Suprapubic skin (tissue), 4 donors: ENCODE measurements at regions not wholly inside any gene's neighbourhood (a gene's known extent, or its start where the extent isn't known, plus 50 kb on each side); places are given as distances from the start of the nearest gene placed in this dataset.
"Not testable (repeated sequence)": the region's sequence is repeated elsewhere in the genome, so short reads cannot be mapped to it uniquely, and the experiment has no call there.

Source experiments
- DNase-seq, 2 donors: peaks; one replicate each; pipeline ENCODE4 v3.0.0-alpha.2; 2019; ENCODE audit warnings: low spot score in 2 of 2
- H3K27ac ChIP-seq: fragments of 200-600 bp; sonication (generic); one replicate; pipeline ENCODE4 v1.5.1; 2019
- H3K27me3 ChIP-seq: fragments of 200-600 bp; sonication (generic); one replicate; pipeline ENCODE4 v1.5.1; 2019
- H3K36me3 ChIP-seq: fragments of 200-600 bp; sonication (generic); one replicate; pipeline ENCODE4 v1.5.1; 2019
- H3K4me1 ChIP-seq: fragments of 200-600 bp; sonication (generic); one replicate; pipeline ENCODE4 v1.5.1; 2019
- H3K4me3 ChIP-seq: fragments of 200-600 bp; sonication (generic); one replicate; pipeline ENCODE4 v1.5.1; 2019; ENCODE audit warnings: mild to moderate bottlenecking
- H3K9me3 ChIP-seq: fragments of 200-600 bp; sonication (generic); one replicate; pipeline ENCODE4 v1.5.1; 2019
- EP300 ChIP-seq: sonication (generic); formaldehyde crosslinking; IDR thresholded peaks from one replicate; pipeline ENCODE4 v1.6.1; 2017; ENCODE audit warnings: antibody characterized with exemption
- POLR2A ChIP-seq, 2 donors: fragments of 450-650 bp; IDR thresholded peaks; one replicate each; pipeline ENCODE4 v1.6.1; 2017; ENCODE audit warnings: antibody characterized with exemption in 2 of 2, mild to moderate bottlenecking in 2 of 2, moderate library complexity in 2 of 2
- POLR2AphosphoS5 ChIP-seq, 3 donors: sonication (generic); formaldehyde crosslinking; IDR thresholded peaks; one replicate each; pipeline ENCODE4 v1.6.1; 2017; ENCODE audit warnings: antibody characterized with exemption in 3 of 3
- WGBS: methylation state at CpG from one replicate; pipeline ENCODE4 v1.1.5; 2018; 5-methylcytosine and 5-hydroxymethylcytosine counted together
- TF ChIP-seq, protein P1 (sequence below), 2 donors: fragments of 200-600 bp in 1 of 2; fragments of 450-650 bp in 1 of 2; sonication (generic) in 1 of 2; IDR thresholded peaks; one replicate each; pipeline ENCODE4 v1.5.1; 2016 to 2019; ENCODE audit warnings: antibody characterized with exemption in 2 of 2, mild to moderate bottlenecking in 1 of 2, moderate library complexity in 1 of 2

DNA sequence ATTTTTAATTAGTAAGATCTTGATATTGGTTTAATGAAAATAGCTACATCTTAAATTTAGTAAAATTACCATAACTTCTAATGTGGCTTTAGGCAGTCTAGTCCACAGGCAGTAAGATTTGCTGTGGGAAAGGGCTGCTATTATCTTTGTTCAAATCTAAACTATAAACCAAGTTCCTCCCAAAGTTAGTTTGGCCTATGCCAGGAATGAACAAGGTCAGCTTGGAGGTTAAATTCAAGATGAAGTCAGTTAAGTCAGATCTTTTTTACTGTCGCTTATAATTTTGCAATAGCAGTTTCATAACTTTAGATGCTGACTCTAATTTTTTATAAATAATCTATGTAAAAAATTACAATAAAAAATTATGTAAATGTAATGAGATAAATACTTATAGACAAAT lies 1016.9 kb upstream of the ALCAM start:
- Histone ChIP-seq H3K27me3 (no peaks in the 10 kb centered on the region), H3K4me1 (no peaks in the 10 kb centered on the region), H3K36me3 (no peaks in the 10 kb centered on the region), H3K4me3 (no peak overlapping the region), H3K9me3 (no peaks in the 10 kb centered on the region), H3K27ac (no peak overlapping the region)
- TF ChIP-seq EP300: no peak
- TF ChIP-seq, protein P1, sequence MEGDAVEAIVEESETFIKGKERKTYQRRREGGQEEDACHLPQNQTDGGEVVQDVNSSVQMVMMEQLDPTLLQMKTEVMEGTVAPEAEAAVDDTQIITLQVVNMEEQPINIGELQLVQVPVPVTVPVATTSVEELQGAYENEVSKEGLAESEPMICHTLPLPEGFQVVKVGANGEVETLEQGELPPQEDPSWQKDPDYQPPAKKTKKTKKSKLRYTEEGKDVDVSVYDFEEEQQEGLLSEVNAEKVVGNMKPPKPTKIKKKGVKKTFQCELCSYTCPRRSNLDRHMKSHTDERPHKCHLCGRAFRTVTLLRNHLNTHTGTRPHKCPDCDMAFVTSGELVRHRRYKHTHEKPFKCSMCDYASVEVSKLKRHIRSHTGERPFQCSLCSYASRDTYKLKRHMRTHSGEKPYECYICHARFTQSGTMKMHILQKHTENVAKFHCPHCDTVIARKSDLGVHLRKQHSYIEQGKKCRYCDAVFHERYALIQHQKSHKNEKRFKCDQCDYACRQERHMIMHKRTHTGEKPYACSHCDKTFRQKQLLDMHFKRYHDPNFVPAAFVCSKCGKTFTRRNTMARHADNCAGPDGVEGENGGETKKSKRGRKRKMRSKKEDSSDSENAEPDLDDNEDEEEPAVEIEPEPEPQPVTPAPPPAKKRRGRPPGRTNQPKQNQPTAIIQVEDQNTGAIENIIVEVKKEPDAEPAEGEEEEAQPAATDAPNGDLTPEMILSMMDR (IDR thresholded peaks at IDR 0.05): no peak
- no peak for TF ChIP-seq POLR2A (IDR thresholded peaks at IDR 0.05)
- WGBS: 82% methylated on average over 1 of the region's 1 CpG
- DNase-seq: no peak

DNA sequence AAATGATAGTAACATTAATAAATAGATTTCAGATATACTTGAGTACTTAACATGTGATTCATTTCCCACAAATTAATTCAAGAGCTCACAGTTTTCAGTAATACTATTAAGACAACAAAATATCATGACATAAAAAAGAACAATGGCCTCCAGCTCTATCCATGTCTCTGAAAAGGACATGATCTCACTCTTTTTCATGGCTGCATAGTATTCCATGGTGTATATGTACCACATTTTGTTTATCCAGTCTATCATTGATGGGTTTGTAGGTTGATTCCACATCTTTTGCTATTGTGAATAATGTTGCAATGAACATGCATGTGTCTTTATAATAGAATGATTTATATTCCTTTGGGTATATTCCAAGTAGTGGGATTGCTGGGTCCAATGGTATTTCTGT lies 1012.8 kb upstream of the ALCAM start:
- Histone ChIP-seq H3K4me1 (no peaks in the 10 kb centered on the region), H3K27me3 (no peaks in the 10 kb centered on the region), H3K4me3 (no peak overlapping the region), H3K9me3 (no peaks in the 10 kb centered on the region), H3K27ac (no peak overlapping the region), H3K36me3 (no peaks in the 10 kb centered on the region)
- no peak for DNase-seq
- TF ChIP-seq EP300 (no peak), POLR2AphosphoS5 (IDR thresholded peaks at IDR 0.05) (no peak), POLR2A (IDR thresholded peaks at IDR 0.05) (no peak)
- TF ChIP-seq, protein P1 (IDR thresholded peaks at IDR 0.05): no peak

DNA sequence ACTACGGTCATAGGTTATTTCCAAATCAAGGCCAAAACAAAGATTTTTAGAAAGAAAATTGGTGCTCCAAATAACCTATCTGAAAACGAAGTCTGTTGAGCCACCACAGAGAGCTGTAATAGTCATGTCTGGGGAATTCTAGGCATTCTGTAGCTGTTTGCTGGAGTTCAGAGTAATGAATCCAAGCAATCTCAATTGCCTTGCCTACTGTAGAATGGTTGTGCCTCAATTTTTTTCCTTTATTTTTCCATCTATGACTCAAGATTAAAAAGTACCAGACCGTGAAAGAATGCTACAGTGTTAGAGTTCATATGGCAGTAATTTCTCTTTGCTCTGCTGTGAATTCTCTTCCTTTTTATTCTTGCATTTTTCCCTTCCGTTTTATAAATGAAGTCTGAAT lies 1007.2 kb upstream of the ALCAM start:
- H3K27me3 ChIP-seq: no peaks in the 10 kb centered on the region
- H3K4me3 ChIP-seq: no peak overlapping the region
- no peaks in the 10 kb centered on the region for H3K4me1 ChIP-seq
- TF ChIP-seq POLR2AphosphoS5 (IDR thresholded peaks at IDR 0.05) (no peak), POLR2A (IDR thresholded peaks at IDR 0.05) (no peak), EP300 (no peak)
- TF ChIP-seq, protein P1 (IDR thresholded peaks at IDR 0.05): no peak
- no peak overlapping the region for H3K27ac ChIP-seq
- H3K9me3 ChIP-seq: no peaks in the 10 kb centered on the region
- H3K36me3 ChIP-seq: no peaks in the 10 kb centered on the region
- 53% methylated on average over 4 of the region's 4 CpGs for WGBS
- no peak for DNase-seq

DNA sequence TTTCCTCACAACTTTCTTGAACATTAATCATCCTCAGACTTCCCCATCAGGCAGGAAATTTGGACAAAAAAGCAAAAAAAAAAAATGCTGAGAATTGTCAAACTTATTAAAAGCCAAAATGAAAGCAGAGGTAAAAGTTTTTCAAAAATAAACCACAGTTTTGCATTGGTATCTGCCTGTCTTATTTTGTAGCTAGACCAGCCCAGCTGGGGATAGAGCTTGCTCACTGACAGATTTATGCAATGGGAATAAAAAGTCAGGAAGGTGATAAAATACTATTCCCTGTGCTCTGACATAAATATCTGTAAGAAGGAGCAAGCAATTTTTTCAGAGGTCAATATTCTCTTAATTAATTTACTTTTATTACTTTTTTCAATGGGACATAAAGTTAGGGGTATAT lies 1006.7 kb upstream of the ALCAM start:
- H3K4me3 ChIP-seq: no peak overlapping the region
- TF ChIP-seq, protein P1 (IDR thresholded peaks at IDR 0.05): no peak
- no peak for TF ChIP-seq POLR2AphosphoS5 (IDR thresholded peaks at IDR 0.05)
- no peak for TF ChIP-seq EP300
- TF ChIP-seq POLR2A (IDR thresholded peaks at IDR 0.05): no peak
- no peak for DNase-seq
- no peak overlapping the region for H3K27ac ChIP-seq
- no peaks in the 10 kb centered on the region for H3K4me1 ChIP-seq
- no peaks in the 10 kb centered on the region for H3K9me3 ChIP-seq
- H3K27me3 ChIP-seq: no peaks in the 10 kb centered on the region
- no peaks in the 10 kb centered on the region for H3K36me3 ChIP-seq

DNA sequence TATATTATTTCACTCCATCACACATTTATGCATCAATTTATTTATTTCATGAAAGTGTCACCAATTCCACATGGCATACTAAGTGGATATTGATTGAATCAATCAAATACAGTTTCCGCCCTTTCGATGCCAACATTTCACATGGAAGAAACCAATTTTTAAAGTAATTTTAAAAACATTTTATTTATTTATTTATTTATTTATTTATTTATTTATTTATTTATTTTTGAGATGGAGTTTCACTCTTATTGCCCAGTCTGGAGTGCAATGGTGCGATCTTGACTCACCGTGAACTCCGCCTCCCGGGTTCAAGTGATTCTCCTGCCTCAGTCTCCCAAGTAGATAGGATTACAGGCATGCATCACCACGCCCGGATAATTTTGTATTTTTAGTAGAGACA lies 1005.0 kb upstream of the ALCAM start:
- not testable (repeated sequence) for H3K4me3 ChIP-seq, H3K36me3 ChIP-seq, H3K27me3 ChIP-seq, DNase-seq, H3K27ac ChIP-seq, H3K9me3 ChIP-seq, H3K4me1 ChIP-seq
- WGBS: 96% methylated on average over 8 of the region's 8 CpGs

DNA sequence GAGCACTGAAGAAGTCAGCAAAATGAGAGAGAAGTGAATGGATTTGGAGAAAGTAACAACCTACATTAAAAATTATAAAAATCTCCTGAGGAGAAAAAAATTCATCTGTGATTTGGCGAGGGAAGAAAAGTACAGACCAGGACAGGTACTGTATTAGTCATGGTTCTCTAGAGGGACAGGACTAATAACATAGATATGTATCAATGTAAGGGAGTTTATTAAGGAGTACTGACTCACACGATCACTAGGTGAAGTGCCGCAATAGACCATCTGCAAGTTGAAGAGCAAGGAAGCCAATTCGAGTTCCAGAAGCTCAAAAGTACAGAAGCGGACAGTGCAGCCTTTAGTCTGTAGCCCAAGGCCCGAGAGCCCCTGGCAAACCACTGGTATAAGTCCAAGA lies 1004.4 kb upstream of the ALCAM start:
- Histone ChIP-seq H3K36me3 (no peaks in the 10 kb centered on the region), H3K4me3 (no peak overlapping the region), H3K4me1 (no peaks in the 10 kb centered on the region), H3K27me3 (no peaks in the 10 kb centered on the region), H3K9me3 (no peaks in the 10 kb centered on the region), H3K27ac (no peak overlapping the region)
- TF ChIP-seq POLR2AphosphoS5 (IDR thresholded peaks at IDR 0.05): no peak
- TF ChIP-seq, protein P1 (IDR thresholded peaks at IDR 0.05): no peak
- TF ChIP-seq POLR2A (IDR thresholded peaks at IDR 0.05): no peak
- TF ChIP-seq EP300: no peak
- WGBS: 91% methylated on average over 6 of the region's 6 CpGs
- DNase-seq: no peak
